ENCODE measurements at regions not wholly inside any gene's neighbourhood (a gene's known extent, or its start where the extent isn't known, plus 50 kb on each side); places are given as distances from the start of the nearest gene placed in this dataset.

DNA sequence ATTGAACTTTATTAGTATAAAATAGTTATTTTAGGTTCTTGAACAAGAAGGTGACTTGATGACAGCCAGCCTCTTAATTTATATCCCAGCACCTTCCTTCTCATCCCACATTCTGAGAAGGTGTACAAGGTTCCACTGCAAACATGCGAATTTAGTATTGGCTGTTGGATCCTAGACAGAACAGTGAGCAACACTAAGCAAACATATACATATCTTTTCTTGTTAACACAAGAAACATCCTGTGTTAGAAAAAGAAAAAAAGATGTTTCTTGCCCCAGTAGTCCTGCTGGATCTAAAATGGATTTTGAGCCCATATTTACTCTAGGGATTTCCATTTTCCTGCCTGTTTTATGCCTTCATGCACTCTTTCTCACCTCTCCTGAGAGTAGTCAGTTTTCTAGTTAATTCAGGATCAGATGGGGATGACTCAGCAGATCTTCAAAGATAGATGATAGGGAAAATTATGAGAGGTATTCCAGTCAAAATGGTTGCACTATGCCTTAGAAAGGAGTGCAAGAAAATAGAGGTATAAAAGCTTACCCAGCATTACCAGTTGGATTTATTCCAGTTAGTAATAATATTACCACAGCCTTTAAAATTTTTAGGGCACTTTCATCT lies 336.5 kb downstream of the MEIS1 start:
- TF ChIP-seq CTCF (IDR thresholded peaks at IDR 0.05; ENCODE audit: insufficient read depth, low read length) (no peak), SPI1 (IDR thresholded peaks at IDR 0.05; ENCODE audit: borderline replicate concordance, low read depth) (no peak), GABPA (IDR thresholded peaks at IDR 0.05; ENCODE audit: low read depth) (no peak)
- TF ChIP-seq, protein P1, sequence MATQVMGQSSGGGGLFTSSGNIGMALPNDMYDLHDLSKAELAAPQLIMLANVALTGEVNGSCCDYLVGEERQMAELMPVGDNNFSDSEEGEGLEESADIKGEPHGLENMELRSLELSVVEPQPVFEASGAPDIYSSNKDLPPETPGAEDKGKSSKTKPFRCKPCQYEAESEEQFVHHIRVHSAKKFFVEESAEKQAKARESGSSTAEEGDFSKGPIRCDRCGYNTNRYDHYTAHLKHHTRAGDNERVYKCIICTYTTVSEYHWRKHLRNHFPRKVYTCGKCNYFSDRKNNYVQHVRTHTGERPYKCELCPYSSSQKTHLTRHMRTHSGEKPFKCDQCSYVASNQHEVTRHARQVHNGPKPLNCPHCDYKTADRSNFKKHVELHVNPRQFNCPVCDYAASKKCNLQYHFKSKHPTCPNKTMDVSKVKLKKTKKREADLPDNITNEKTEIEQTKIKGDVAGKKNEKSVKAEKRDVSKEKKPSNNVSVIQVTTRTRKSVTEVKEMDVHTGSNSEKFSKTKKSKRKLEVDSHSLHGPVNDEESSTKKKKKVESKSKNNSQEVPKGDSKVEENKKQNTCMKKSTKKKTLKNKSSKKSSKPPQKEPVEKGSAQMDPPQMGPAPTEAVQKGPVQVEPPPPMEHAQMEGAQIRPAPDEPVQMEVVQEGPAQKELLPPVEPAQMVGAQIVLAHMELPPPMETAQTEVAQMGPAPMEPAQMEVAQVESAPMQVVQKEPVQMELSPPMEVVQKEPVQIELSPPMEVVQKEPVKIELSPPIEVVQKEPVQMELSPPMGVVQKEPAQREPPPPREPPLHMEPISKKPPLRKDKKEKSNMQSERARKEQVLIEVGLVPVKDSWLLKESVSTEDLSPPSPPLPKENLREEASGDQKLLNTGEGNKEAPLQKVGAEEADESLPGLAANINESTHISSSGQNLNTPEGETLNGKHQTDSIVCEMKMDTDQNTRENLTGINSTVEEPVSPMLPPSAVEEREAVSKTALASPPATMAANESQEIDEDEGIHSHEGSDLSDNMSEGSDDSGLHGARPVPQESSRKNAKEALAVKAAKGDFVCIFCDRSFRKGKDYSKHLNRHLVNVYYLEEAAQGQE (IDR thresholded peaks at IDR 0.05; ENCODE audit: insufficient replicate concordance, low read depth), result no peak
